Heart right ventricle (tissue), 16 donors: ENCODE measurements at regions not wholly inside any gene's neighbourhood (a gene's known extent, or its start where the extent isn't known, plus 50 kb on each side); places are given as distances from the start of the nearest gene placed in this dataset.
"Not testable (repeated sequence)": the region's sequence is repeated elsewhere in the genome, so short reads cannot be mapped to it uniquely, and the experiment has no call there.

Source experiments
- ATAC-seq, 8 donors: fragments of 200-7000 bp; cut with Tn5 transposase; one replicate each; pipeline ENCODE4 v1.9.1; 2020; ENCODE audit warnings: mild to moderate bottlenecking in 8 of 8, moderate library complexity in 8 of 8, moderate number of reproducible peaks in 1 of 8
- DNase-seq, 2 donors: peaks; one replicate each; pipeline ENCODE4 v3.0.0-alpha.2; 2020
- H3K27ac ChIP-seq, 10 donors: fragments of 200-600 bp; sonication (generic) in 2 of 10; one replicate each; pipeline versions ENCODE4 v1.5.0 to v1.8.0; 2020 to 2022; ENCODE audit warnings: mild to moderate bottlenecking in 3 of 10
- H3K27me3 ChIP-seq, 7 donors: fragments of 200-600 bp; one replicate each; pipeline ENCODE4 v1.8.0; 2021 to 2022; ENCODE audit warnings: mild to moderate bottlenecking in 2 of 7
- H3K36me3 ChIP-seq, 9 donors: fragments of 200-600 bp; sonication (generic) in 1 of 9; one replicate each; pipeline versions ENCODE4 v1.5.0 to v1.8.0; 2020 to 2022; ENCODE audit warnings: mild to moderate bottlenecking in 2 of 9
- H3K4me1 ChIP-seq, 9 donors: fragments of 200-600 bp; sonication (generic) in 1 of 9; one replicate each; pipeline versions ENCODE4 v1.5.0 to v1.8.0; 2020 to 2022; ENCODE audit warnings: mild to moderate bottlenecking in 4 of 9
- H3K4me3 ChIP-seq, 10 donors: fragments of 200-600 bp; sonication (generic) in 2 of 10; one replicate each; pipeline versions ENCODE4 v1.5.0 to v1.8.0; 2020 to 2022; ENCODE audit warnings: mild to moderate bottlenecking in 7 of 10, moderate library complexity in 2 of 10
- H3K9me3 ChIP-seq, 11 donors: fragments of 200-600 bp in 10 of 11; sonication (generic) in 2 of 11; one replicate each; pipeline versions ENCODE4 v1.5.0 to v1.8.0; 2013 to 2022; ENCODE audit warnings: mild to moderate bottlenecking in 2 of 11, control low read depth in 1 of 11, moderate library complexity in 1 of 11
- CTCF ChIP-seq, 9 donors: fragments of 200-600 bp; sonication (generic) in 2 of 9; IDR thresholded peaks; one replicate each; pipeline versions ENCODE4 v1.5.0 to v1.8.0; 2021 to 2022; ENCODE audit warnings: antibody characterized with exemption in 9 of 9, mild to moderate bottlenecking in 5 of 9, moderate library complexity in 1 of 9
- WGBS, 2 donors: extraction: QIAGEN DNeasy Blood & Tissue Kit; methylation state at CpG; one replicate each; pipeline ENCODE4 v1.1.7; 2013; ENCODE audit warnings: inconsistent platforms in 1 of 2; 5-methylcytosine and 5-hydroxymethylcytosine counted together
- intact Hi-C, 10 donors: fragments of 100-400 bp; cut with DNase I; formaldehyde crosslinking; loops; one replicate each; pipeline versions ENCODE4 v1.11.1 to v1.14.2; 2022
- donor health status: Arrhythmogenic right ventricular cardiomyopathy.
- donor health status: ischemic (EF 13 %, LVEDD 7.1; RV severe dilation, severe dysfunction).
- donor health status: healthy with polysubstance abuse.
- donor health status: DM: no; HTN: yes; CAD: no.
- donor health status: DM: no; HTN: no; CAD: no.
- donor health status: ischemic (EF 25% LVEDD 6.9; RV normal size, moderate dysfunction).
- donor health status: ischemic (EF 25% LVEDD 5.7; RV mildly dilated, moderate dysfunction).
- donor health status: healthy.
- donor health status: DM: yes; HTN: yes; CAD: no.
- donor health status: Ischemic cardiomyopathy.
- donor health status: ischemic (EF 35%, LVEDD 5.7; RV mildly dilated, moderate dysfunction).
- donor health status: nonischemic (EF 11% LVEDD 7.7; RV severe dilation, severe dysfunction).
- donor health status: DM: yes; HTN: yes; CAD: no.
- donor health status: PGD.
- donor health status: ischemic (EF 29% LVEDD 5.4; RV normal size, mild dysfunction).
- donor health status: nonischemic (EF 23%, LVEDD 6.1; RV moderate dilation, normal function).

GRCh38 chr4:174183259-174183658 lies 100.2 kb downstream of the FBXO8 start:
- H3K4me1 ChIP-seq = no peaks in the 10 kb centered on the region
- no peak for ATAC-seq
- H3K9me3 ChIP-seq = no peaks in the 10 kb centered on the region
- no peak for DNase-seq
- H3K4me3 ChIP-seq = no peak overlapping the region
- H3K36me3 ChIP-seq = no peaks in the 10 kb centered on the region
- H3K27me3 ChIP-seq = peaks cover 0 to 8% (median 0%) of the 10 kb centered on the region in 7 donors
- intact Hi-C loops = no loop called here
- no peak for TF ChIP-seq CTCF (IDR thresholded peaks at IDR 0.05)
- no peak overlapping the region for H3K27ac ChIP-seq

- no peak for DNase-seq
- Histone ChIP-seq H3K9me3 (no peaks in the 10 kb centered on the region), H3K4me1 (no peaks in the 10 kb centered on the region), H3K36me3 (no peaks in the 10 kb centered on the region), H3K27me3 (peaks cover 0 to 14% (median 0%) of the 10 kb centered on the region in 7 donors), H3K4me3 (no peak overlapping the region), H3K27ac (no peak overlapping the region)
- no peak for TF ChIP-seq CTCF (IDR thresholded peaks at IDR 0.05)
- ATAC-seq = no peak
- intact Hi-C loops = no loop called here
Measured at GRCh38 chr4:174181827-174182226, 101.6 kb downstream of the FBXO8 start.

GRCh38 chr4:174177536-174177935 lies 105.9 kb downstream of the FBXO8 start:
- no peak for TF ChIP-seq CTCF (IDR thresholded peaks at IDR 0.05)
- no peak overlapping the region for H3K4me3 ChIP-seq
- DNase-seq = no peak
- no peaks in the 10 kb centered on the region for H3K36me3 ChIP-seq
- WGBS, 2 donors = 48 to 56% methylated on average over 1 of the region's 1 CpG
- H3K9me3 ChIP-seq = no peaks in the 10 kb centered on the region
- peaks cover 0 to 10% (median 0%) of the 10 kb centered on the region in 7 donors for H3K27me3 ChIP-seq
- no peak for ATAC-seq
- intact Hi-C loops = no loop called here
- no peak overlapping the region for H3K27ac ChIP-seq
- H3K4me1 ChIP-seq = no peaks in the 10 kb centered on the region

GRCh38 chr4:174175836-174176235 lies 107.6 kb downstream of the FBXO8 start:
- H3K27ac ChIP-seq, intact Hi-C loops, DNase-seq, H3K27me3 ChIP-seq, H3K36me3 ChIP-seq, H3K4me1 ChIP-seq, H3K4me3 ChIP-seq, H3K9me3 ChIP-seq: not testable (repeated sequence)
- WGBS, 2 donors = 78 to 80% methylated on average over 4 of the region's 4 CpGs
- peak in 3 of 8 donors; percentile 33 to 57 (median 39) for ATAC-seq

- Histone ChIP-seq H3K9me3 (no peaks in the 10 kb centered on the region), H3K36me3 (no peaks in the 10 kb centered on the region), H3K27me3 (peaks cover 0 to 7% (median 0%) of the 10 kb centered on the region in 7 donors), H3K4me1 (no peaks in the 10 kb centered on the region), H3K4me3 (no peak overlapping the region), H3K27ac (no peak overlapping the region)
- DNase-seq (no peak), ATAC-seq (no peak)
- intact Hi-C loops = no loop called here
- WGBS, 2 donors = 59 to 87% methylated on average over 1 of the region's 1 CpG
- no peak for TF ChIP-seq CTCF (IDR thresholded peaks at IDR 0.05)
Measured at GRCh38 chr4:174173360-174173759, 110.1 kb downstream of the FBXO8 start.
